NCI-H2107 treated with DMSO at 0.1 percent for 48 hours (cell line): ENCODE measurements at regions not wholly inside any gene's neighbourhood (a gene's known extent, or its start where the extent isn't known, plus 50 kb on each side); places are given as distances from the start of the nearest gene placed in this dataset.

Experiments
- DNase-seq: peaks from one replicate; lab custom pipeline; 2025; ENCODE audit not compliant: unreplicated experiment; lab: John Stamatoyannopoulos, UW

DNA sequence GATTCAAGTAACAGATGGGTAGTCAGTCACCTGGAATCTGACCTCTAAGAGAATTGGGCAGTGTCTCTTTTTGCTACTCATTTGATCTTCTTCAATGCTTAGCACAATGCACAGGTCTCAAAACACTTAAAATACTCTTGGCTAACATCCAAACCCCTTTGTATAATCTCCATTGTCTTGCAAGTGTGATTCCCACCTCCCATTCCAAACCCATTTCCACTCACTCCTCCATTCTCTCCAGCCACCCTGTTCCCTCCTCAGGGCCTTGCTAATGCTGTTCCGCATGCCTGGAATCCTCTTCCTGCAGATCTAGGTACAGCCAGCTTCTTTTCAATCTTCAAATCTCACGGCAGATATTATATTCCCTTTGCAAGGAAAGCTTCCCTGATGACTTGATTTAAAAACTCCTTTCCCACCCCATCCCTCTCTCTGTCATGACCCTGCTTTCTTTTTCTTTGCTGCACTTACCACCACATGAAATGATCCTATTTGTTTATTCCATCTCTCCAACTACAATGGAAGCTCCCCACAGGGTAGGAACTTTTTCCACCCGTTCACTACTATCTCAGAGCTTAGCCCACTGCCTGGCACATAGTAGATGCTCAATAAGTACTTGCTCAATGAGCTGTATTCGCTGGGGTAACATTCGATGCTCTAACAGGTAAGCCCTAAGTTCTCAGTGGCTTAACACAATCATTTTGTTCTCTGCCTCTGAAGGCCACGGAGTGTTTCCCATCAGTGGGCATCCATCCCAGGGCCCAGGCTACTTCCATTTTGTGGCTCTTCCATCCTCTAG is 121.7 kb downstream of the MN1 start:
- no peak for DNase-seq

GRCh38 chr22:27680636-27681035 is 120.9 kb downstream of the MN1 start:
- DNase-seq = no peak

- no peak for DNase-seq
Observed at GRCh38 chr22:27681037-27681436, 120.5 kb downstream of the MN1 start.

GRCh38 chr22:27682437-27682836 is 119.1 kb downstream of the MN1 start:
- no peak for DNase-seq

DNA sequence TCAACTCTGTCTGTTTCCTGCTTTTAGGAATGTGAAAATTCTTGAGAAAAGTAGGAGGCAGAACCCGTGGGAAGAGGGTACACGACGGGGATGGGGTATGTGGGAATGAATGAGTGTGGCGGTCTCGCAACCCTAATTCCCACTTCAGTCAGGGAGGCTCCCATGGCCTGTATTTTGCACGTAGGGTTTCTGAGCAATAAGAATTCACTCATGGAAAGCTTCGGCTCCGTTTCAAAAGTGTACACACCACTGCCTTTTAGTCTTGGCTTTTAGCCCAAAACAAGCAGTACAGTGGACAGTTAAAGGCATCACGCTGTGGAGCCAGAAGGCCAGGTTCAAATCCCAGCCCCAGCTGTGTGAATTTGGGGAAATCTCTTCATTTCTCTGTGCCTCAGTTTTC is 116.7 kb downstream of the MN1 start:
- DNase-seq = no peak

GRCh38 chr22:27685515-27685914 is 116.0 kb downstream of the MN1 start:
- DNase-seq = no peak

GRCh38 chr22:27685970-27686369 is 115.6 kb downstream of the MN1 start:
- no peak for DNase-seq

DNA sequence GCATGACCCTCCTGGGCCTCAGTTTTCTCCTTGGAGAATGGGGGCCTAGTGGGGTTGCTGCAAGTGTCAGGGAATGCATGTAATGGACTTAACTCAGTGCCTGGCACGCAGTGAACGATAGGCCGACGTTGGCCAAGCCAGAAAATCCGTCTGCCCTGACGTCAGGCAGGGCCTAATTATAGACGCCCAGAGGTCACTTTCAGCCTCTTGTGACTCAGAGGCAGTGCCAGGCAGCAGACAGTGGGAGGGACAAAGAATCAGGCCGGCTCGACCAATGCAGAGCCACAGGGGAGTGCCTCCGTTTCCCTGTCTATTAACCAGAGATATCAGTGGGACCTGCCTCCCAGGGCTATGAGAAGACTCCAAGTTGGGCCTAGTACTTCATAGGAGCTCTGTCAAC is 115.0 kb downstream of the MN1 start:
- DNase-seq = no peak

GRCh38 chr22:27687984-27688545 is 113.5 kb downstream of the MN1 start:
- DNase-seq = no peak

- DNase-seq = no peak
Observed at GRCh38 chr22:27689664-27690063, 111.9 kb downstream of the MN1 start.

- DNase-seq = no peak
Observed at GRCh38 chr22:27690599-27690998, 111.0 kb downstream of the MN1 start.

GRCh38 chr22:27692243-27692642 is 109.3 kb downstream of the MN1 start:
- no peak for DNase-seq

- DNase-seq = no peak
Observed at GRCh38 chr22:27695925-27696324, 105.6 kb downstream of the MN1 start.

- DNase-seq = no peak
Observed at GRCh38 chr22:27697888-27698287, 103.7 kb downstream of the MN1 start.
